G401.6 (cell line): ENCODE measurements at regions not wholly inside any gene's neighbourhood (a gene's known extent, or its start where the extent isn't known, plus 50 kb on each side); places are given as distances from the start of the nearest gene placed in this dataset.

Source experiments
- FAIRE-seq: peaks from 2 replicates; lab custom pipeline; 2012; peaks lifted over from hg19 to GRCh38; lab: Jason Lieb, UNC

- no peak for FAIRE-seq
Measured at GRCh38 chr2:59727121-59727590, 826.3 kb downstream of the BCL11A start.

- no peak for FAIRE-seq
Measured at GRCh38 chr2:59726228-59727120, 827.0 kb downstream of the BCL11A start.

GRCh38 chr2:59724746-59725145 lies 828.7 kb downstream of the BCL11A start:
- no peak for FAIRE-seq

- no peak for FAIRE-seq
Measured at GRCh38 chr2:59720296-59720866, 833.1 kb downstream of the BCL11A start.

- FAIRE-seq = no peak
Measured at GRCh38 chr2:59713577-59713976, 839.9 kb downstream of the BCL11A start.

- FAIRE-seq = no peak
Measured at GRCh38 chr2:59711121-59711520, 842.3 kb downstream of the BCL11A start.

GRCh38 chr2:59706729-59707128 lies 846.7 kb downstream of the BCL11A start:
- FAIRE-seq = no peak

GRCh38 chr2:59703796-59704195 lies 849.7 kb downstream of the BCL11A start:
- no peak for FAIRE-seq

- no peak for FAIRE-seq
Measured at GRCh38 chr2:59702026-59702425, 851.4 kb downstream of the BCL11A start.

- no peak for FAIRE-seq
Measured at GRCh38 chr2:59701271-59701994, 852.0 kb downstream of the BCL11A start.

GRCh38 chr2:59694176-59694575 lies 859.3 kb downstream of the BCL11A start:
- no peak for FAIRE-seq

GRCh38 chr2:59693231-59693959 lies 860.1 kb downstream of the BCL11A start:
- peak; percentile 76 for FAIRE-seq

- FAIRE-seq = no peak
Measured at GRCh38 chr2:59691518-59692190, 861.8 kb downstream of the BCL11A start.

- no peak for FAIRE-seq
Measured at GRCh38 chr2:59690849-59691248, 862.6 kb downstream of the BCL11A start.

GRCh38 chr2:59684771-59685166 lies 868.7 kb downstream of the BCL11A start:
- FAIRE-seq = no peak

- FAIRE-seq = no peak
Measured at GRCh38 chr2:59684116-59684770, 869.2 kb downstream of the BCL11A start.

- FAIRE-seq = no peak
Measured at GRCh38 chr2:59680863-59681262, 872.6 kb downstream of the BCL11A start.

GRCh38 chr2:59677158-59677557 lies 876.3 kb downstream of the BCL11A start:
- no peak for FAIRE-seq

- no peak for FAIRE-seq
Measured at GRCh38 chr2:59674100-59674499, 879.4 kb downstream of the BCL11A start.

GRCh38 chr2:59665021-59665420 lies 888.4 kb downstream of the BCL11A start:
- FAIRE-seq = no peak
